GM21528 (cell line): ENCODE measurements at regions not wholly inside any gene's neighbourhood (a gene's known extent, or its start where the extent isn't known, plus 50 kb on each side); places are given as distances from the start of the nearest gene placed in this dataset.

Experiments used
- ATAC-seq: cut with Tn5 transposase; IDR thresholded peaks from one replicate; pipeline ENCODE4 v1.9.1; 2021; ENCODE audit warnings: mild to moderate bottlenecking, moderate library complexity; ENCODE audit not compliant: unreplicated experiment, low FRiP score

- no peak for ATAC-seq
Observed at GRCh38 chr2:177108890-177109289, 103.7 kb upstream of the HNRNPA3 start.

- ATAC-seq, result no peak
Observed at GRCh38 chr2:177114712-177115111, 97.9 kb upstream of the HNRNPA3 start.

GRCh38 chr2:177117755-177118154 lies 94.8 kb upstream of the HNRNPA3 start:
- ATAC-seq, result no peak

- no peak for ATAC-seq
Observed at GRCh38 chr2:177118636-177119035, 94.0 kb upstream of the HNRNPA3 start.

GRCh38 chr2:177119099-177119498 lies 93.5 kb upstream of the HNRNPA3 start:
- ATAC-seq, result no peak

- ATAC-seq, result no peak
Observed at GRCh38 chr2:177123048-177123447, 89.5 kb upstream of the HNRNPA3 start.

GRCh38 chr2:177124371-177124770 lies 88.2 kb upstream of the HNRNPA3 start:
- no peak for ATAC-seq

- no peak for ATAC-seq
Observed at GRCh38 chr2:177127821-177128220, 84.8 kb upstream of the HNRNPA3 start.

- ATAC-seq, result no peak
Observed at GRCh38 chr2:177129610-177130009, 83.0 kb upstream of the HNRNPA3 start.

- no peak for ATAC-seq
Observed at GRCh38 chr2:177131858-177132257, 80.7 kb upstream of the HNRNPA3 start.

- ATAC-seq, result no peak
Observed at GRCh38 chr2:177138823-177139222, 73.8 kb upstream of the HNRNPA3 start.

GRCh38 chr2:177141866-177142265 lies 70.7 kb upstream of the HNRNPA3 start:
- ATAC-seq, result no peak

GRCh38 chr2:177143444-177143843 lies 69.2 kb upstream of the HNRNPA3 start:
- no peak for ATAC-seq

- peak; percentile 57 for ATAC-seq
Observed at GRCh38 chr2:177147093-177147694, 65.4 kb upstream of the HNRNPA3 start.

- ATAC-seq, result no peak
Observed at GRCh38 chr2:177147834-177148445, 64.7 kb upstream of the HNRNPA3 start.

GRCh38 chr2:177148477-177149154 lies 64.0 kb upstream of the HNRNPA3 start:
- peak; percentile 92 for ATAC-seq

GRCh38 chr2:177149155-177149503 lies 63.5 kb upstream of the HNRNPA3 start:
- no peak for ATAC-seq

GRCh38 chr2:177153805-177154204 lies 58.8 kb upstream of the HNRNPA3 start:
- no peak for ATAC-seq

- no peak for ATAC-seq
Observed at GRCh38 chr2:177154809-177155208, 57.8 kb upstream of the HNRNPA3 start.

- ATAC-seq, result no peak
Observed at GRCh38 chr2:177155631-177156030, 57.0 kb upstream of the HNRNPA3 start.

- no peak for ATAC-seq
Observed at GRCh38 chr2:177161741-177162460, 50.7 kb upstream of the HNRNPA3 start.
